Epithelial cell of esophagus (primary cell): ENCODE measurements at regions not wholly inside any gene's neighbourhood (a gene's known extent, or its start where the extent isn't known, plus 50 kb on each side); places are given as distances from the start of the nearest gene placed in this dataset.

Source experiments
- DNase-seq: peaks from one replicate; pipeline ENCODE4 v3.0.0; 2010; ENCODE audit warnings: low read depth
- H3K4me3 ChIP-seq: 2 replicates; pipeline ENCODE4 v1.5.1; 2011; ENCODE audit warnings: mild to moderate bottlenecking, low read length, control low read depth
- CTCF ChIP-seq: IDR thresholded peaks from 2 replicates; pipeline ENCODE4 v1.5.1; 2011; ENCODE audit warnings: low read depth, mild to moderate bottlenecking, low read length, control low read depth, inconsistent platforms; ENCODE audit not compliant: insufficient read depth; ENCODE audit errors: missing control alignments

- no peak for TF ChIP-seq CTCF
- no peak overlapping the region for H3K4me3 ChIP-seq
- DNase-seq, result no peak
Measured at GRCh38 chr9:75602060-75602459, 288.4 kb upstream of the PCSK5 start.

GRCh38 chr9:75604661-75605060 lies 285.8 kb upstream of the PCSK5 start:
- TF ChIP-seq CTCF, result no peak
- no peak overlapping the region for H3K4me3 ChIP-seq
- no peak for DNase-seq

GRCh38 chr9:75607521-75607920 lies 283.0 kb upstream of the PCSK5 start:
- TF ChIP-seq CTCF, result no peak
- no peak overlapping the region for H3K4me3 ChIP-seq

GRCh38 chr9:75609401-75609800 lies 281.1 kb upstream of the PCSK5 start:
- H3K4me3 ChIP-seq, result no peak overlapping the region
- DNase-seq, result no peak
- no peak for TF ChIP-seq CTCF

More at GRCh38 chr9:75607521-75607920, 283.0 kb upstream of the PCSK5 start:
- DNase-seq, result no peak

- no peak for DNase-seq
Measured at GRCh38 chr9:75610246-75610645, 280.2 kb upstream of the PCSK5 start.

GRCh38 chr9:75612205-75612604 lies 278.3 kb upstream of the PCSK5 start:
- DNase-seq, result no peak
- no peak overlapping the region for H3K4me3 ChIP-seq
- no peak for TF ChIP-seq CTCF

More at GRCh38 chr9:75610246-75610645, 280.2 kb upstream of the PCSK5 start:
- no peak for TF ChIP-seq CTCF
- no peak overlapping the region for H3K4me3 ChIP-seq

GRCh38 chr9:75612754-75613153 lies 277.7 kb upstream of the PCSK5 start:
- TF ChIP-seq CTCF, result no peak
- no peak overlapping the region for H3K4me3 ChIP-seq
- no peak for DNase-seq
